ENCODE measurements at regions not wholly inside any gene's neighbourhood (a gene's known extent, or its start where the extent isn't known, plus 50 kb on each side); places are given as distances from the start of the nearest gene placed in this dataset.

- no peak overlapping the region for H2BK5ac ChIP-seq (ENCODE audit: low read depth, low read length, poor library complexity, severe bottlenecking)
- no peak overlapping the region for H3K23ac ChIP-seq (ENCODE audit: low read depth, low read length)
- H3K4me1 ChIP-seq (ENCODE audit: control insufficient read depth, insufficient read depth, low read length): peaks cover under 1% of the 10 kb centered on the region; the same call in 1 of the 2 replicates
- H3K9me1 ChIP-seq (ENCODE audit: insufficient read depth, low read length): no peaks in the 10 kb centered on the region
- no peak overlapping the region for H3K27ac ChIP-seq (ENCODE audit: insufficient read depth, low read length)
- in situ Hi-C loops (cut with MboI; ENCODE audit: low sequenced_read_pairs): no loop called here
- no peak overlapping the region for H3K4me3 ChIP-seq (ENCODE audit: insufficient read depth, low read depth, low read length)
- no TSS peak for BruUV-seq (replicated peaks)
- H3K27me3 ChIP-seq (ENCODE audit: control insufficient read depth, insufficient read depth, low read length): no peaks in the 10 kb centered on the region
- no peak for TF ChIP-seq CEBPB (IDR thresholded peaks at IDR 0.05; ENCODE audit: low read depth, low read length)
- TF ChIP-seq MXI1 (IDR thresholded peaks at IDR 0.05; ENCODE audit: borderline replicate concordance, low read depth, low read length): no peak
- no peak for TF ChIP-seq SMC3 (IDR thresholded peaks at IDR 0.05; ENCODE audit: low read depth, low read length)
- TF ChIP-seq CHD1 (IDR thresholded peaks at IDR 0.05; ENCODE audit: low read depth, low read length): no peak
- no peak for TF ChIP-seq FOS (IDR thresholded peaks at IDR 0.05; ENCODE audit: low read depth, low read length)
- no peak for TF ChIP-seq MAZ (IDR thresholded peaks at IDR 0.05; ENCODE audit: borderline replicate concordance, low read depth, low read length)
- no peak for DNase-seq
- no peak overlapping the region for H3K14ac ChIP-seq (replicated peaks; ENCODE audit: low read depth, low read length)
- H2BK20ac ChIP-seq (ENCODE audit: low read depth, low read length): no peak overlapping the region
- no peak overlapping the region for H2AK5ac ChIP-seq (ENCODE audit: low read depth, low read length)
- peaks cover 6% of the 10 kb centered on the region for H3K9me3 ChIP-seq (ENCODE audit: control insufficient read depth, insufficient read depth, low read length)
- H3K9ac ChIP-seq (ENCODE audit: low read depth, low read length): no peak overlapping the region
- no peaks in the 10 kb centered on the region for H4K20me1 ChIP-seq (ENCODE audit: insufficient read depth, low read length)
- no peak overlapping the region for H3K18ac ChIP-seq (ENCODE audit: low read depth, low read length)
- no peak overlapping the region for H2AK9ac ChIP-seq (replicated peaks; ENCODE audit: low read depth, low read length, poor library complexity)
- dilution Hi-C loops (cut with HindIII; ENCODE audit: low sequenced_read_pairs, unreplicated experiment): no loop called here
- no peaks in the 10 kb centered on the region for H3K36me3 ChIP-seq (ENCODE audit: control insufficient read depth, insufficient read depth, low read length)
- ATAC-seq (ENCODE audit: low read depth): no peak
- H4K8ac ChIP-seq (ENCODE audit: low read depth in 2 of 2, low read length in 2 of 2): no peak overlapping the region
- no peak overlapping the region for H2AFZ ChIP-seq (replicated peaks; ENCODE audit: low read length, poor library complexity)
- H3K79me1 ChIP-seq (ENCODE audit: low read depth in 1 of 2, low read length in 2 of 2): no peaks in the 10 kb centered on the region
- ChIA-PET CTCF (interaction anchor here (0.9 kb wide), 1 partner anchor 455 kb away, joined by 3 read pairs; no protein-coding TSS in a partner anchor), POLR2A (ENCODE audit: unreplicated experiment) (no interaction called here)
- intact Hi-C loops (cut with micrococcal nuclease): no loop called here
- H2BK15ac ChIP-seq (ENCODE audit: low read depth, low read length): no peak overlapping the region
- no peak overlapping the region for H3K56ac ChIP-seq (ENCODE audit: extremely low read depth, insufficient read depth, low read length)
- no peak overlapping the region for H3K4me2 ChIP-seq (ENCODE audit: low read depth, low read length)
- H4K91ac ChIP-seq (ENCODE audit: insufficient read depth, low read depth, low read length): no peak overlapping the region
- no peak overlapping the region for H3K4ac ChIP-seq (ENCODE audit: low read depth, low read length)
- no peak overlapping the region; the same call in 1 of the 2 replicates for H2BK120ac ChIP-seq (ENCODE audit: low read depth, low read length)
- H4K5ac ChIP-seq (ENCODE audit: low read depth, low read length): no peak overlapping the region
Measured at GRCh38 chr12:58523360-58523759, 396.9 kb downstream of the LRIG3 start.
